GM19238 (cell line): ENCODE measurements at regions not wholly inside any gene's neighbourhood (a gene's known extent, or its start where the extent isn't known, plus 50 kb on each side); places are given as distances from the start of the nearest gene placed in this dataset.
"Not testable (repeated sequence)": the region's sequence is repeated elsewhere in the genome, so short reads cannot be mapped to it uniquely, and the experiment has no call there.

Source experiments
- DNase-seq: peaks from one replicate; pipeline ENCODE4 v3.0.0; 2011; ENCODE audit warnings: low spot score; ENCODE audit not compliant: insufficient read length

DNA sequence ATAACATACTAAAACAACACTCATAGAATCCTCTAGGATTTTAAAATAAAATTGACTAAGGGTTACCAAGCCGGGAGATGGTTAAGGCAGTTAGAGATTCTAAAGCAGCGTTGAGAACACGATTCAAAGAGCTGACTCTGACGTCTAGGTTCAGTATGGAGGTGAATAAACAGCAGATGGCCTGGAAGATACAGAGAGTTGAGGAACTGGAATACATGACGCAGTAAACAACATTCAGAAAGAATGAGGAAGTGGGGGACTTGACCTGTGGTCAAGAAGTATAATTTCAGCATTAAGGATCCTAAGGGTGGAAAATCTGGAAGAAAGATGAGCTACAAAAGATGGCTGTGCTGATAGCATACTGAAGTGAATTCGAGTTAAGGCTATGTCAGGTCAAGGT, 172.5 kb upstream of the NBPF9 start:
- not testable (repeated sequence) for DNase-seq

DNA sequence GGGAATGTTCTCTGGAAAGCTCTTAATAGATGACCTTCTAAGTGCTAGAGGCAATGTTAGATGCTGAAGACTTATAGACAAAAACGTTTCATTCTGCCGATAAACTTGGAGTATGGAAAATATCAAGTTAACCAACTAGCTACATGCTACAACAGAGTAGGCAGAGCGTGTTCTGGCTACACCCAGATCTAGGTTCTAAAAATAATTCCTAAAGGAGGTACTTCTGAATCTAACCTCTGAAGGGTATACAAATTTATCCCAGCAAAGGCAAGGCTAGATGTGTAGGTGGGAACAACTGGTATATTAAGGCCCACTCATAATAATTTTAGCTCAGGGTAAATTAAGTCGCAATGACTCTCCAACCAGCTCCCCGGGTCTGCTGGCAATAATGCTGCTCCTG, 173.1 kb upstream of the NBPF9 start:
- DNase-seq: not testable (repeated sequence)

DNA sequence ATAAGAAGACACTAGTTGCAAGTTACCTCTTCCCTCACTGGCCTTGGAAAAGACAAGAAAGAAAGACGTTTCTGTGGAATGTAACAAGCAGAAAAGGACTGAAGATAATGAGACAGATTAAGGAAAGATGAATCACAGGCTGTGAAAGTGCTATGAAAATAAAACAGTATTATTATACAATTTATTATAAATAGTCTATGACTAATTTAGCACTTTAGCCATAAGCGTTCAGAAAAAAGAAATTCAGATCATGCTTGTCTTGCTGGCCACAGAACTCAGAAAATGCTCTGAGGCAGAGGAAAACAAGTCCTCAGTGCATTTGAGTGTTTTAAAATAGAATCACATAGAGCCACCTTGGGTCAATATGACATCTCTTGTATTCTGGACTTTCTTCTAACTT, 174.8 kb upstream of the NBPF9 start:
- DNase-seq: not testable (repeated sequence)

DNA sequence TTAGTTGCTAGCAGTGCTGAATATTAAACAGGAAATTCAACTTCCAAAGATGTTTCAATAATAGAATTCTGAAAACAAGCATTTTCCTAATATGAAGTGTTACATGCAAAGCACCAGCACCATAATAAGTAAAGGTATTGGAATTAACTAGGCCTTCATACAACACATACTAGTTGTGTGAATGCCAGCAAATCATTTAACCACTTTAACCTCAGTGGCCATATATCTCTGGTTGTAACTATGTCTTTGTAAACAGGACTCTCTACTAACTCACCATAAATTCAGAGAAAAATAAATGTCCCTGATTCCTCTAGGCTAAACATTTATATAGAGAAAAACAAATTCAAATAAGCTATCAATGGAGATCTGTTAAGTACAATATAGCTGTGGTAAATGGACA, 175.7 kb upstream of the NBPF9 start:
- not testable (repeated sequence) for DNase-seq

DNA sequence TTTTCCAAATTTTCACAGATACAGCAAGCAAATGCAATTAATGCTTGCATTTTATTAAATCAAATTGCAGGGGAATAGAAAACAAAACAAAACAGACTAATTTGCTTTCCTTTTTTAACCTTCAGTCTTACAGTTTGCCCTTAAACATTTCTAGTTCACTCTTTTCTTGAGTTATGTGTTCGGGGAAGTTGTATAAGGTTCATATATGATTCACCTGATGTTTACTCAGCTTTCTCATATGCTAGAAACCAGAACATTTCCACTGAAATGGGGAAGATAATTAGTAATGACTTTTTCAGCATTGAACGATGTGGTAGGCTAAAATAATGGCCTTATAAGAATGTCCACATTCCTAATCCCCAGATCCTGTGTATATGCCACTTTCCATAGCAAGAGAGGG, 176.2 kb upstream of the NBPF9 start:
- not testable (repeated sequence) for DNase-seq

DNA sequence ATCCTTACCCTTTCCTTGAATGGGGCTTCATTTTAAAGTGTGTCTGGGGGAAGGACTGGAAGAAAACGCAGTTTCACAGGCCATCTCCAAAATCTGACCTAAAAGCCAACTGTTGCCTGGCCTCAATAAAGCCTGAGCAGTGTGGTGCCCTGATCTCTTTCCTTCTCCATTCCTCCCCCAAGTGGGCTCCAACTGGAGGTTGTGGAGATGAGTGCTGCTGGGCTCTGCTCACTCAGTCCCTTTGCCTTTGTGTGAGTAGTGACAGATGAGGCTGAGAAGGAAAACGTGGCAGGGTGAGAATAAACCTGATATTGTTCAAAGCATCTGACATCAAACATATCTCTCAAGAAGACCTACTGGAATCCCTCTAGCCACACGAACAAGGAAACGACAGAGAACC, 181.4 kb upstream of the NBPF9 start:
- DNase-seq: not testable (repeated sequence)

DNA sequence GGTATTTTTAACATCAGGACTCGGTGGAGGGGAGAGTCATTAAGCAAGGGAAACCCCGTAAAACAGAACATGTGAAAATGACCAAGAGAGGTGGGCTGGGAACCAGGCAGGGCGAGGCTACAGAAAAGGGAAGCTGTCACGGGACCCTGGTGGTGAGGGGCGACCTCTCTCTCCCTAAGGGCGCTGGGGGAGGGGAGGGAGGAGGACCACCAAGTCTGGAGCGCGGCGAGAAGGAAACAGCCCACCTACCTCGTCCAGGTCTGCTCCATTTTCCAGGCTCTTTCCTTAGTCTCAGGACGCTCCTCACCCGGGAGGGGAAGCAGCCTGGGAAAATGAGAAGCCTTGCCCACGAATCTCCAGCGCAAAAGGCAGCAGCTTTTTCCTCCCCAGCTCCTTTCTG, 181.9 kb upstream of the NBPF9 start:
- not testable (repeated sequence) for DNase-seq

DNA sequence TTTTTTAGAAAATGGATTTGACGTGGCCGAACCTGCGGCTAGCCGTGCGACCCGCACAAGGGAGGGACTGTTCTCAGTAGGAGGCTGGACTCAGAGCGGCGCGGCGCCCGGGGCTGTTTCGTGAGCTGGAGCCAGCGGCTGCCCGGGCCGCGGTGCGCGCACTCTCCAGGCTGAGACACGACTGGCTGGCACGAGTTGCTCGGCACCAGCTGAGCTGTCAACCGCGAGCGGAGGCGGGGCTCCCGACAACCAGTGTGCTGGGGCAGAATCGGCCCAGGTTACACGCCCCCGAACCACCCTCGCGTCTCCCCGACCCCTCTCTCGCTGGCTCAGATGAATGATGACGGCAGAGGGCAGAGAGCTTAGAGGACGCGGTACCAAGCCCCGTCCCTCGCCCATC, 182.3 kb upstream of the NBPF9 start:
- not testable (repeated sequence) for DNase-seq

DNA sequence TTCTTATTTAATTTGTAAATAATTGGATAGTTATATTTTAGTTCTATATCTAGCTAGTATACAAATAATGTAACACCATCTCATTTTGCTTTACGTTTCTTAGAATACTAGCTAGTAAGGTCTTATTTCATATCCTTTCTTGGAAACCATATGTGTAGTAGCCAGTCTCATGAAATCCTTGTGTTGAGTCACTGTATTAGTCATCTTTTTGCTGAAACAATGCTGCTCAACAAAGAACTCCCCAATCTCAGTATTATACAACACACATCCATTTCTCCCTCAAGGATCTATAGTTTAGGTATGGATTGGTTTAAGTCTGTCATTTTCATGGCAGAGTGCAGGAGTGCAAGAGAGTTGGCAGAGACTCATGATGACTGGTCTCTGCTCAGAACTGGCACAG, 185.2 kb upstream of the NBPF9 start:
- DNase-seq: not testable (repeated sequence)

DNA sequence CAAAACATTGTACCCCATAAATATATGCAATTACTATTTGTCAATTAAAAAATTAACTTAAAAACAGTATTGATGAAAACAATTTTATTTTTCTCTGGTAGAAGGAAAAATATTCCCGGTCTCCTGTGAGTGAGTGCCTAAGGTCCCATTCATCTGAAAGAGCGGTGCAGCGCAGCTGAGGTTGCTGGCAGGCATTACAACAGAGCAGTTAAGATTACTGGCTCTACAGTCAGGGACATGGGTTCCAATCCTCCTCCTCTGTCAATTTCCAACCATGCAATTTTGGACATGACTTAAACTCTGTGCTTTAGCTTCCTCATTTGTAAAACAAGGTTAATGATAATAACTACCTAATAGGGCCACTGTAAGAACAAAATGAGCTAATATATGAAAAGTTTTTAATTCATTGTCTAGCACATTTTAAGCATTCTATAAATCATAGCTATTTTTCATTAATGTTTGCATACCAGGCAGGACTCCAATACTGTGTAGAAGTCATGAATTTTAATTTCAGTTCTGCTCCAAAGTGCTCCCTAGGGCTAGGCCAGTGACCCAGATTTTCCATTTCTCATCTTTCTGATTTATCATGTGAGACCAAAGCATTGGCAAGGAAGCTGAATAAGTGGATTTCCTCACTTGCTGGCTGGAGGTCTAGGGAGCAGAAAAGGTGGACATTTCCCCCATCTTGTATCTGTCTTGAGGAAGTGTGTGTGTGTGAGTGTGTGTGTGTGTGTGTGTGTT, 174.2 kb upstream of the NBPF19 start:
- DNase-seq: not testable (repeated sequence)

DNA sequence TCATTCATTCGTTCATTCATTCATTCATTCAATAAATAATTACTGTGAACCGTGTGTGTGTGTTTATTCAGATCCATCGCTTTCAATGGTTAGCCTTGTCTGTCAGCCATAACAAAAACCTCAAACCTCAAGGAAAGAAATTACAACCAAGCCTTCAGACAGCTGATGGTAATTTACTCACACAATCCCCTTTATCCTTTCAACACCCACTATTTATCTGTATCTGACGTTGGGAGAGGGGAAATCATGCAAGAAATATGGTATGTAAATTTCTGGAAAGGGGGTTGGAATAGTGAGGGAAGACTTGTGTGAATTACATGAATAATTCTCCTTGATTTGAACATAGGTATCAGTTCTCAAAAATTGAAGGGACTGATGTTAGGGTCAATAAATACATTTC, 173.6 kb upstream of the NBPF19 start:
- not testable (repeated sequence) for DNase-seq

DNA sequence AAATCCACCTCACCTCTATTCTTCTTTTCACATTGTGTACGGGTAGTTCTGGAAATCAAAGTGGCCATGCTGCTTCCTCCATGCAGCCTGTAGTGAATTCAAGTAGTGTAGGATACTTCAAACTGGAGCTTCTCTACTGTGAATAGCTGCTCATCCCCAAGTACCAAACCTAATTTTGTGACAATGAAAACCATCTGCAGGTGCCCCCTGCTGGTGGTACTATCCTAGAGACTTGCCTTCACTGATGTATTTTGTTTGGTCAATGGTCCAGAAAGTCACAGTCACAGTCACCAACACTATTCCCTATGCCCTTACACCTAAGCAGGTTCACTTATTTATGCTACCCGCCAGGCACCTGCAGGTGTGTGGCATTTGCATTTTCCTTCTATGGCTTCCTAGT, 170.0 kb upstream of the NBPF19 start:
- not testable (repeated sequence) for DNase-seq

DNA sequence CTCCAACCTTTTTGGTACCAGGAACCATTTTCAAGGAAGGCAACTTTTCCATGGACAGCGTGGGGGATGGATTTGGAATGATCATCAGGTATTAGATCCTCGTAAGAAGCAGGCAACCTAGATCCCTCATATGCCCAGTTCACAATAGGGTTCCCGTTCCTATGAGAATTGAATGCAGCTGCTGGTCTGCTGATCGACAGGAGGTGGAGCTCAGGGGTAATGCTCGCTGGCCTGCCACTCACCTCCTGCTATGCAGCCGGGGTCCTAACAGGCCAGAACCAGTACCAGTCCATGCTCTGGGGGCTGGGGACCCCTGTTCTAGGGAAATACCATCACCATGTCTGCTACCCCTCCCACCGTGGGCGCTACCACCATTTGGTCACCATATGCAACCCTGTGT, 167.2 kb upstream of the NBPF19 start:
- DNase-seq: not testable (repeated sequence)

DNA sequence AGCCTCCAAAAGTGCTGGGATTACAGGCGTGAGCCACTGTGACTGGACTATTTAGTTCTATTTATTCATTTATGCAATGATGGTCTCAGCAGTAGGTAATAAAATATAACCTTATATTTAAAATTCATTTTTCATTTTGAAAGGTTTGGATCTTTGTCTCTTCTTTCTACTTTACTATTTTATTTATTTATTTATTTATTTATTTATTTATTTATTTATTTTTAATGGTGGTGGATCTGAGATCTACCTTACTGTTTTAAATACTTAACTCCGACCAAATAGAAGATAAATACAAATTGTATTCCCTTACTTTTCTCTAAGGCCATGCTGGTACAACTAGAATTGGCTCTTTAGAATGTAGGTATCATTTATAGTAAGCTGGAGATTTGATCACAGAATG, 159.9 kb upstream of the NBPF19 start:
- DNase-seq: not testable (repeated sequence)

DNA sequence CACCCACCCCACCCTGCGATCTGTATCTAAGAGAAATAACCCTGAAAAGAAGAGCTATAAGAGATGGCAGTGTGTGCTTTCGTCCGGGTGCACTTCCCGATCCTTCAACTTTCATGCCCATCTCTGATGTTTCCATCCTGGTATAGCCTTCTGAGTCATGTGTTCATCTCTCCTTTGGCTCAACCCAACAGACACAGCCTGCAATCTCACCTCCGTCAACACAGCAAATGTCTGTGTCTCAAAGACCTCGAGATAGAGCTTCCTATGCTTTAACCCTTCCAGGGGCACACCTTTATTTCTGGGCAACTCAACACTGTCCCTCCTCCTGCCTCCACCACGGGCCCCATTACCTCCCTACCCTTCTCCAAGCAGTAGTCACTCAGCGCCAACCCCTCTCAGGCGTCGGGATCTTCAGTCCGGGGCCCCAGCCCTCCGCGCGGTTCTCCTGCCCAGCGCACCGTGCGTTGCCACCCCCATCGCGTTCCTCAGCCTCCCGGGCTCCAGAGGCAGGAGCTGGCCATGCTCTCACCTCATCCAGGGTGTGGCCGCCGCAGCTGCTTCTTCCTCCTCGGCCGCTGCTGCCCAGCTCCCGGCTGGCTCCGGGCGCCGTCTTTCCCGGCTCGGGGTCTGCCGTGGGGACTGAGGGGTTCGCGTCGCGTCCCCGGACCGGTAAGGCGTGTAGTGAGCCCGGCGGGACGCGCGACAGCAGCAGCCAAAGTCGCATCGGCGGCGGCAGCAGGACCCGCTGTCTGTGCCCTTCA, 153.7 kb upstream of the NBPF19 start:
- DNase-seq: not testable (repeated sequence)

DNA sequence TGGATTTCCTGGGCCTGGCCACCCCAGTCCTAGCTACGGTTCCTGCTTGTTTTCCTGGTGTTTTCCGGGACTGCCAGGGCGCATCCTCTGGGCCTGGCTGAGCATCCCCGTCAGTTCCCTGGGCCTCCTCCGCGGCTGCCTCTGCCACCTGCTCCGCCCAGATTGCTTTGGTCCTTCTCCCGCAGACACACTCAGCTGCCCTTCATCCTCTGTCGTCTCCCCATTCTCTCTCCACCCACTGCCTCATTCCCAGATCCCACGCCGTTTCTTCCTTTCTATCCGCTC, 153.2 kb upstream of the NBPF19 start:
- not testable (repeated sequence) for DNase-seq

DNA sequence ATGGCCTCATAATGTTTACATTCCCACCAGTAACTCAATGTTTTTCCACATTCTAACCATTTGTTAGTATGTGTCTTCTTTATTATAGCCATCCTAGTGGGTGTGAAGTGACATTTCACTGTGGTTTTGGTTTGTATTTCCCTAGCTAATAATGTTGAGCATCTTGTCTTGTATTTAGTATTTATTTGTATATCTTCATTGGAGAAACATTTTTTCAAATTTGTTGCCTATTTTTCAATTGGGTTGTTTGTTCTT, 144.8 kb upstream of the NBPF19 start:
- DNase-seq: not testable (repeated sequence)

DNA sequence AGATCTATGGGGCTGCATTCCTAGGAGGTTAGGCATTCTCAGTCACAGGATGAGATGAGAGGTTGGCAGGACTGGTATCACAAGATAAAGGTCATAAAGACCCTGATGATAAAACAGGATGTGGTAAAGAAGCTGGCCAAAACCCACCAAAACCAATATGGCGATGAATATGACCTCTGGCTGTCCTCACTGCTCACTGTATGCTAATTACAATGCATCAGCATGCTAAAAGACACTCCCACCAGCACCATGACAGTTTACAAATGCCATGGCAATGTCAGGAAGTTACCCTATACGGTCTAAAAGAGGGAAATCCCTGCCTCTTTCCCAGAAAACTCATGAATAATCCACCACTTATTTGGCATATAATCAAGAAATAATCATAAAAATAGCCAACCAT, 138.8 kb upstream of the NBPF19 start:
- DNase-seq: not testable (repeated sequence)

DNA sequence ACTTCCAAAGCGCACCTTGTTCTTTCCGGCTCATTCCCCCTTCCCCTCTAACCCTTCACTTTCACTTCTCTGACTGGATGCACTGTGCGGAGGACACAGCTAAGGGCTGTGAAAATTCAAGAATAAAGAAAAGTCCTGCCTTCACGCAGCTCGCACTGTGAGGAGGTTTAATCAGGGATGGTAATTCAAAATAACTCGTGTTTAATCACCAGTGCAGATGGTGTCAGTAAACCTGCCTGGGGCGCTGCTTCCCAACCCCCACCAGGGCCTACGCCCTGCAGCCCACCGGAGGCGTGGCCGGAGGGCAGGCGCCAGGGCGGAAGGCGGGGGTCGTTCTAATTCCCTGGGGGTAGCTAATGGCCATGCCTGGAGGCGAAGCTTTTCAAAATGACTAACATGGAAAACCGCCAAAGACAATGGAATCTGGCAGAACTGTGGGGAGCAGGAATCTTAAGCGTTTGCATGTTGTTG, 136.6 kb upstream of the NBPF19 start:
- not testable (repeated sequence) for DNase-seq

DNA sequence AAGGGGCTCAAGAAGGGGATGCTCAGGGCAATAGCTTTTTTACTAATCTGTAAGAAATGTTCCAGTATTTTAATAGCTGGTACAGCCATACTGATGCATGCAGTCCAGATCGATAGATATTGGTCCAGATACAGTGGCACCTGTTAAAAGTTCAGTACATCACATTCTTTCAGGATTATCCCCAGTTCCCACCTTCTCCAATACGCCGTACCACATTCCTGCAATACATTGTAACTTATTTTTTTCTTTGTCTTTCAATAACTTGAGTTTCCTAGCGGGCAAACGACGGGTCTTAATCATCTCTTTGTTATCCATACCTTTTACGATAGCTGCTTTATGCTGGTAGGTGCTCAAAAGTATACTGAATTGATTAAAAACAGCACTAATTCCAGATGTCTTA, 136.1 kb upstream of the NBPF19 start:
- DNase-seq: not testable (repeated sequence)

DNA sequence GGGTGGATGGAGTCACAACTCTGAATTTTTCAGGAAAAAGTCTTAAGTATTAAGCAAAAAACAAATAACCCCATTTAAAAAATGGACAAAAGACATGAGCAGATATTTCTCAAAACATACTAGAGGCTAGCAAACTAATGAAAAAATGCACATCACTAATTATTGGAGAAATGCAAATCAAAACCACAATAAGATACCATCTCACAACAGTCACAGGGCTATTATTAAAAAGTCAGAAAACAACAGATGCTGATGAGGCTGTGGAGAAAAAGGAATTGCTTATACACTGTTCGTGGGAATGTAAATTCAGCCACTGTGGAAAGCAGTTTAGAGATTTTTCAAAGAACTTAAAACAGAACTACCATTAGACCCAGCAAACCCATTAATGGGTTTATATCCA, 125.4 kb upstream of the NBPF19 start:
- not testable (repeated sequence) for DNase-seq

DNA sequence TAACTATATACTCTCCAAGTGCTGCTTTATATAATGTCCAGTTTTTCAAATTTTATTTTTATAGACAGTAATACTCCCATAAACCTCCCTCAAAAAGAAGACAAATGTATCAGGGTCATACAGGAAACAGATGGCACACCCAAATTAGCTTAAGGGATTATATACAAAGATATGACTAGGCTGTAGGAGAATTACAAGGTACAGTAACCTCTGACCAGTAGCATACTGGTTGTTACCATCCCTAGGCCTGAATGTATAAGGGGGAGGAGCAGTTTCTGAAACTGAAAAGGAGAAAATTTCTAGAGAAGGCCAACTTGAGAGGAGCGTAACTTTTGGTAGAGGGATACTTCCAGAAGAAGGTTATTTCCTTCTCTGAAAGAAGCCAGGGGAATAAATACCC, 122.6 kb upstream of the NBPF19 start:
- DNase-seq: not testable (repeated sequence)

DNA sequence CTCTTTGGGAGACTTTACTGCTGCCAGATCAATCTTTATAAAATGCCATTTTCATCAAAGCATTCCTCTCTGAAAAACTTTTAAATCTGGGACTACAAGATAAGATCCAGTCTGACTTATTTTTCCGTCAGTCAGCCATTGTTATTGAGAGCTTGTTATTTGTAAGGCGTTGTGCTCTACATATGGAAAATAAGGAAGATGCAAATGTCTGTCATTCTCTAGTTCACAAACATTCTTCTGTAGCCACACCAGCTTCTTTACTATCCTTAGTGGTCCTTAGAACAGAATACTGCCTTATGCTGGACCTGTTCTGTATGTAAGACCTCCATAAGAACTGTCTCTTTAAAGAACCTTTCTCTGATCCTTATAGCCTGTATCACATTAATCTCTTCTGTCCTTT, 120.3 kb upstream of the NBPF19 start:
- DNase-seq: not testable (repeated sequence)
